Hypothalamus (tissue), 51 donors: ENCODE measurements at regions not wholly inside any gene's neighbourhood (a gene's known extent, or its start where the extent isn't known, plus 50 kb on each side); places are given as distances from the start of the nearest gene placed in this dataset.
"Not testable (repeated sequence)": the region's sequence is repeated elsewhere in the genome, so short reads cannot be mapped to it uniquely, and the experiment has no call there.

ENCODE experiments used
- DNase-seq, 51 donors: peaks; one replicate each; lab custom pipeline; 2025; lab: John Stamatoyannopoulos, UW

GRCh38 chr4:15333692-15334633 lies 93.9 kb upstream of the C1QTNF7 start:
- no peak for DNase-seq

- no peak for DNase-seq
Observed at GRCh38 chr4:15336410-15337167, 91.2 kb upstream of the C1QTNF7 start.

GRCh38 chr4:15337168-15337657 lies 90.6 kb upstream of the C1QTNF7 start:
- DNase-seq: not testable (repeated sequence)

- no peak for DNase-seq
Observed at GRCh38 chr4:15339737-15340136, 88.1 kb upstream of the C1QTNF7 start.

- DNase-seq: no peak
Observed at GRCh38 chr4:15340332-15340731, 87.5 kb upstream of the C1QTNF7 start.

- no peak for DNase-seq
Observed at GRCh38 chr4:15340902-15341732, 86.7 kb upstream of the C1QTNF7 start.

- DNase-seq: no peak
Observed at GRCh38 chr4:15341733-15342300, 86.0 kb upstream of the C1QTNF7 start.

- no peak for DNase-seq
Observed at GRCh38 chr4:15343000-15343399, 84.8 kb upstream of the C1QTNF7 start.

GRCh38 chr4:15343581-15343980 lies 84.3 kb upstream of the C1QTNF7 start:
- no peak for DNase-seq

- DNase-seq: no peak
Observed at GRCh38 chr4:15344041-15344440, 83.8 kb upstream of the C1QTNF7 start.

- no peak for DNase-seq
Observed at GRCh38 chr4:15345134-15345533, 82.7 kb upstream of the C1QTNF7 start.

GRCh38 chr4:15348236-15348635 lies 79.6 kb upstream of the C1QTNF7 start:
- DNase-seq: no peak

GRCh38 chr4:15348695-15349094 lies 79.1 kb upstream of the C1QTNF7 start:
- no peak for DNase-seq

GRCh38 chr4:15349531-15349935 lies 78.3 kb upstream of the C1QTNF7 start:
- no peak for DNase-seq

GRCh38 chr4:15349965-15350364 lies 77.9 kb upstream of the C1QTNF7 start:
- DNase-seq: no peak

GRCh38 chr4:15352524-15352923 lies 75.3 kb upstream of the C1QTNF7 start:
- DNase-seq: no peak

GRCh38 chr4:15353207-15353606 lies 74.6 kb upstream of the C1QTNF7 start:
- DNase-seq: no peak

- DNase-seq: no peak
Observed at GRCh38 chr4:15354371-15355297, 73.2 kb upstream of the C1QTNF7 start.

- no peak for DNase-seq
Observed at GRCh38 chr4:15361529-15361928, 66.3 kb upstream of the C1QTNF7 start.
